GM23338 (cell line): ENCODE measurements at regions not wholly inside any gene's neighbourhood (a gene's known extent, or its start where the extent isn't known, plus 50 kb on each side); places are given as distances from the start of the nearest gene placed in this dataset.

ENCODE experiments used
- ATAC-seq: fragments of 200-7000 bp; cut with Tn5 transposase; 3 replicates; pipeline ENCODE4 v1.9.1; 2020
- DNase-seq: peaks from one replicate; pipeline ENCODE4 v3.0.0-alpha.2; 2015; ENCODE audit warnings: low spot score
- H2AFZ ChIP-seq: fragments of 200-600 bp; sonication (generic); 2 replicates; pipeline ENCODE4 v1.8.0; 2016; ENCODE audit warnings: antibody characterized with exemption, mild to moderate bottlenecking, moderate library complexity
- H3F3A ChIP-seq: fragments of 200-600 bp; sonication (generic); replicated peaks from 2 replicates; pipeline ENCODE4 v1.8.0; 2017; ENCODE audit warnings: antibody characterized with exemption, mixed run types, low read depth
- H3K27ac ChIP-seq: fragments of 200-600 bp; sonication (generic); 2 replicates; pipeline ENCODE4 v1.6.1; 2016; ENCODE audit warnings: low read depth
- H3K27me3 ChIP-seq: fragments of 200-600 bp; sonication (generic); 2 replicates; pipeline ENCODE4 v1.8.0; 2016; ENCODE audit warnings: mild to moderate bottlenecking, mixed run types, moderate library complexity; ENCODE audit not compliant: insufficient read depth
- H3K36me3 ChIP-seq: fragments of 200-600 bp; sonication (generic); 2 replicates; pipeline ENCODE4 v1.8.0; 2016; ENCODE audit warnings: mild to moderate bottlenecking; ENCODE audit not compliant: insufficient read depth
- H3K4me1 ChIP-seq: fragments of 200-600 bp; sonication (generic); 2 replicates; pipeline ENCODE4 v1.8.0; 2016; ENCODE audit warnings: mild to moderate bottlenecking, moderate library complexity; ENCODE audit not compliant: insufficient read depth
- H3K4me2 ChIP-seq: fragments of 200-600 bp; sonication (generic); 2 replicates; pipeline ENCODE4 v1.7.1; 2017; ENCODE audit warnings: mixed run types
- H3K4me3 ChIP-seq: fragments of 200-600 bp; sonication (generic); 2 replicates; pipeline ENCODE4 v1.6.1; 2016; ENCODE audit warnings: mixed run types
- H3K79me2 ChIP-seq: fragments of 200-600 bp; sonication (generic); replicated peaks from 2 replicates; pipeline ENCODE4 v1.8.0; 2017; ENCODE audit warnings: mild to moderate bottlenecking; ENCODE audit not compliant: insufficient read depth
- H3K9me2 ChIP-seq: fragments of 200-600 bp; sonication (generic); 2 replicates; pipeline ENCODE4 v1.8.0; 2017; ENCODE audit not compliant: insufficient read depth
- H4K20me1 ChIP-seq: fragments of 200-600 bp; sonication (generic); replicated peaks from 2 replicates; pipeline ENCODE4 v1.8.0; 2017; ENCODE audit warnings: mild to moderate bottlenecking; ENCODE audit not compliant: insufficient read depth
- H3K27ac Mint-ChIP-seq: 2 replicates; pipeline ENCODE4 v1.8.0; 2020; ENCODE audit warnings: inconsistent platforms, mild to moderate bottlenecking, moderate library complexity, mixed read lengths
- H3K27me3 Mint-ChIP-seq: 3 replicates; pipeline ENCODE4 v1.8.0; 2022; ENCODE audit warnings: low read depth, mild to moderate bottlenecking, moderate library complexity, mixed read lengths, inconsistent platforms; ENCODE audit not compliant: insufficient read depth, poor library complexity
- H3K36me3 Mint-ChIP-seq: 3 replicates; pipeline ENCODE4 v1.8.0; 2021; ENCODE audit warnings: low read depth, mild to moderate bottlenecking, inconsistent platforms, moderate library complexity, mixed read lengths
- H3K4me1 Mint-ChIP-seq: 3 replicates; pipeline ENCODE4 v1.8.0; 2020; ENCODE audit warnings: mild to moderate bottlenecking, inconsistent platforms, mixed read lengths
- H3K4me3 Mint-ChIP-seq: 3 replicates; pipeline ENCODE4 v1.8.0; 2021; ENCODE audit warnings: moderate library complexity, mild to moderate bottlenecking, inconsistent platforms, mixed read lengths
- H3K9me3 Mint-ChIP-seq: 3 replicates; pipeline ENCODE4 v1.8.0; 2020; ENCODE audit warnings: moderate library complexity, mild to moderate bottlenecking, inconsistent platforms, mixed read lengths
- CREB1 ChIP-seq: fragments of 250-450 bp; sonication (Bioruptor Pico); IDR thresholded peaks from 2 replicates; pipeline ENCODE4 v1.5.0; 2020; ENCODE audit warnings: low read depth, mild to moderate bottlenecking, moderate library complexity
- EZH2 ChIP-seq: fragments of 200-600 bp; sonication (generic); IDR thresholded peaks from one replicate; pipeline ENCODE4 v1.8.0; 2017; ENCODE audit warnings: antibody characterized with exemption, mild to moderate bottlenecking, low read depth; ENCODE audit not compliant: unreplicated experiment
- EZH2phosphoT487 ChIP-seq: fragments of 200-600 bp; sonication (generic); IDR thresholded peaks from one replicate; pipeline ENCODE4 v1.8.1; 2018; ENCODE audit warnings: antibody characterized with exemption; ENCODE audit not compliant: unreplicated experiment
- JUNB ChIP-seq: IDR thresholded peaks from one replicate; pipeline ENCODE4 v1.6.1; 2016; ENCODE audit warnings: antibody characterized with exemption; ENCODE audit not compliant: unreplicated experiment
- NANOG ChIP-seq: IDR thresholded peaks from 2 replicates; pipeline ENCODE4 v1.6.1; 2016; ENCODE audit warnings: antibody characterized with exemption, borderline replicate concordance
- POLR2AphosphoS5 ChIP-seq: IDR thresholded peaks from 2 replicates; pipeline ENCODE4 v1.6.1; 2016; ENCODE audit warnings: antibody characterized with exemption, low read depth
- STAT1 ChIP-seq: IDR thresholded peaks from one replicate; pipeline ENCODE4 v1.6.1; 2016; ENCODE audit warnings: antibody characterized with exemption; ENCODE audit not compliant: unreplicated experiment
- ZNF114 ChIP-seq: fragments of 250-450 bp; sonication (Bioruptor Pico); IDR thresholded peaks from 2 replicates; pipeline ENCODE4 v1.5.0; 2020; ENCODE audit warnings: mild to moderate bottlenecking, moderate library complexity
- ZNF331 ChIP-seq: fragments of 250-450 bp; sonication (Bioruptor Pico); IDR thresholded peaks from 2 replicates; pipeline ENCODE4 v1.5.0; 2020; ENCODE audit warnings: low read depth, mild to moderate bottlenecking, moderate library complexity
- TF ChIP-seq, protein P1 (sequence below): IDR thresholded peaks from one replicate; pipeline ENCODE4 v1.6.1; 2018; ENCODE audit warnings: antibody characterized with exemption; ENCODE audit not compliant: unreplicated experiment
- TF ChIP-seq, protein P2 (sequence below): fragments of 250-450 bp; sonication (Bioruptor Pico); IDR thresholded peaks from 2 replicates; pipeline ENCODE4 v1.5.0; 2020; ENCODE audit warnings: mild to moderate bottlenecking, moderate library complexity
- TF ChIP-seq, protein P3 (sequence below): IDR thresholded peaks from 2 replicates; pipeline ENCODE4 v1.6.1; 2016; ENCODE audit warnings: antibody characterized with exemption
- TF ChIP-seq, protein P4 (sequence below), 2 experiments: fragments of 200-600 bp in 1 of 2; sonication (generic) in 1 of 2; conservative IDR thresholded peaks; 2 replicates each; pipeline versions ENCODE4 v1.5.1 to v1.6.1; 2016 to 2017; ENCODE audit warnings: antibody characterized with exemption in 2 of 2, low read depth in 2 of 2, mild to moderate bottlenecking in 2 of 2, moderate library complexity in 1 of 2

DNA sequence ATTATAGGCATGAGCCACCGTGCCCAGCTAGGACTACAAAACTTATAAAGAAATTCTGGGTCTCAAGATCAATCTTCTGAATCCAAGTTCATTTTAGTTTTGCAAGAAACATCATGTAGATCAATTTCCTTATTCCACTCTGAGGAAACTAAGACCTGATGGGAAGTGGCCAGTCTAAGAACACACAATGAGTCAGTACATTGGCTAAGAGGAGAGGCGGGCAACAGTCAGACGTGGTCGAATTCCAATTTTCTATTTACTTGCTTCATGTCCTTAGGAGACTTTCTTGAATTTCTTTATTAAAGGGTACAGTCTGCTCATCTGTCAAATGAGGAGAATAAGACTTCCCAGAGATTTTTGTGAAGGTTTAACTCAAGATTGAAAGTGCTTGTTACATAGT is 432.1 kb upstream of the BRINP1 start:
- Mint-ChIP-seq H3K27me3 (peaks cover 2% of the 10 kb centered on the region), H3K4me1 (peaks cover 6% of the 10 kb centered on the region; the same call in 2 of the 3 replicates), H3K27ac (no peak overlapping the region), H3K4me3 (no peak overlapping the region), H3K36me3 (no peaks in the 10 kb centered on the region), H3K9me3 (no peaks in the 10 kb centered on the region)
- no peak for DNase-seq
- Histone ChIP-seq H4K20me1 (no peaks in the 10 kb centered on the region), H3K4me2 (no peak overlapping the region), H2AFZ (no peak overlapping the region), H3K9me2 (peaks cover 4% of the 10 kb centered on the region; the same call in 1 of the 2 replicates), H3K4me1 (no peaks in the 10 kb centered on the region), H3F3A (no peaks in the 10 kb centered on the region), H3K4me3 (no peak overlapping the region), H3K36me3 (no peaks in the 10 kb centered on the region), H3K79me2 (no peaks in the 10 kb centered on the region), H3K27me3 (no peaks in the 10 kb centered on the region), H3K27ac (no peak overlapping the region)
- ATAC-seq: no peak
- TF ChIP-seq ZNF114 (CRISPR knock-in tag) (no peak), EZH2 (no peak), JUNB (no peak), NANOG (no peak), POLR2AphosphoS5 (no peak), STAT1 (no peak), ZNF331 (CRISPR knock-in tag) (no peak), CREB1 (no peak), EZH2phosphoT487 (no peak)
- TF ChIP-seq, protein P1, sequence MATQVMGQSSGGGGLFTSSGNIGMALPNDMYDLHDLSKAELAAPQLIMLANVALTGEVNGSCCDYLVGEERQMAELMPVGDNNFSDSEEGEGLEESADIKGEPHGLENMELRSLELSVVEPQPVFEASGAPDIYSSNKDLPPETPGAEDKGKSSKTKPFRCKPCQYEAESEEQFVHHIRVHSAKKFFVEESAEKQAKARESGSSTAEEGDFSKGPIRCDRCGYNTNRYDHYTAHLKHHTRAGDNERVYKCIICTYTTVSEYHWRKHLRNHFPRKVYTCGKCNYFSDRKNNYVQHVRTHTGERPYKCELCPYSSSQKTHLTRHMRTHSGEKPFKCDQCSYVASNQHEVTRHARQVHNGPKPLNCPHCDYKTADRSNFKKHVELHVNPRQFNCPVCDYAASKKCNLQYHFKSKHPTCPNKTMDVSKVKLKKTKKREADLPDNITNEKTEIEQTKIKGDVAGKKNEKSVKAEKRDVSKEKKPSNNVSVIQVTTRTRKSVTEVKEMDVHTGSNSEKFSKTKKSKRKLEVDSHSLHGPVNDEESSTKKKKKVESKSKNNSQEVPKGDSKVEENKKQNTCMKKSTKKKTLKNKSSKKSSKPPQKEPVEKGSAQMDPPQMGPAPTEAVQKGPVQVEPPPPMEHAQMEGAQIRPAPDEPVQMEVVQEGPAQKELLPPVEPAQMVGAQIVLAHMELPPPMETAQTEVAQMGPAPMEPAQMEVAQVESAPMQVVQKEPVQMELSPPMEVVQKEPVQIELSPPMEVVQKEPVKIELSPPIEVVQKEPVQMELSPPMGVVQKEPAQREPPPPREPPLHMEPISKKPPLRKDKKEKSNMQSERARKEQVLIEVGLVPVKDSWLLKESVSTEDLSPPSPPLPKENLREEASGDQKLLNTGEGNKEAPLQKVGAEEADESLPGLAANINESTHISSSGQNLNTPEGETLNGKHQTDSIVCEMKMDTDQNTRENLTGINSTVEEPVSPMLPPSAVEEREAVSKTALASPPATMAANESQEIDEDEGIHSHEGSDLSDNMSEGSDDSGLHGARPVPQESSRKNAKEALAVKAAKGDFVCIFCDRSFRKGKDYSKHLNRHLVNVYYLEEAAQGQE: no peak
- TF ChIP-seq, protein P2, sequence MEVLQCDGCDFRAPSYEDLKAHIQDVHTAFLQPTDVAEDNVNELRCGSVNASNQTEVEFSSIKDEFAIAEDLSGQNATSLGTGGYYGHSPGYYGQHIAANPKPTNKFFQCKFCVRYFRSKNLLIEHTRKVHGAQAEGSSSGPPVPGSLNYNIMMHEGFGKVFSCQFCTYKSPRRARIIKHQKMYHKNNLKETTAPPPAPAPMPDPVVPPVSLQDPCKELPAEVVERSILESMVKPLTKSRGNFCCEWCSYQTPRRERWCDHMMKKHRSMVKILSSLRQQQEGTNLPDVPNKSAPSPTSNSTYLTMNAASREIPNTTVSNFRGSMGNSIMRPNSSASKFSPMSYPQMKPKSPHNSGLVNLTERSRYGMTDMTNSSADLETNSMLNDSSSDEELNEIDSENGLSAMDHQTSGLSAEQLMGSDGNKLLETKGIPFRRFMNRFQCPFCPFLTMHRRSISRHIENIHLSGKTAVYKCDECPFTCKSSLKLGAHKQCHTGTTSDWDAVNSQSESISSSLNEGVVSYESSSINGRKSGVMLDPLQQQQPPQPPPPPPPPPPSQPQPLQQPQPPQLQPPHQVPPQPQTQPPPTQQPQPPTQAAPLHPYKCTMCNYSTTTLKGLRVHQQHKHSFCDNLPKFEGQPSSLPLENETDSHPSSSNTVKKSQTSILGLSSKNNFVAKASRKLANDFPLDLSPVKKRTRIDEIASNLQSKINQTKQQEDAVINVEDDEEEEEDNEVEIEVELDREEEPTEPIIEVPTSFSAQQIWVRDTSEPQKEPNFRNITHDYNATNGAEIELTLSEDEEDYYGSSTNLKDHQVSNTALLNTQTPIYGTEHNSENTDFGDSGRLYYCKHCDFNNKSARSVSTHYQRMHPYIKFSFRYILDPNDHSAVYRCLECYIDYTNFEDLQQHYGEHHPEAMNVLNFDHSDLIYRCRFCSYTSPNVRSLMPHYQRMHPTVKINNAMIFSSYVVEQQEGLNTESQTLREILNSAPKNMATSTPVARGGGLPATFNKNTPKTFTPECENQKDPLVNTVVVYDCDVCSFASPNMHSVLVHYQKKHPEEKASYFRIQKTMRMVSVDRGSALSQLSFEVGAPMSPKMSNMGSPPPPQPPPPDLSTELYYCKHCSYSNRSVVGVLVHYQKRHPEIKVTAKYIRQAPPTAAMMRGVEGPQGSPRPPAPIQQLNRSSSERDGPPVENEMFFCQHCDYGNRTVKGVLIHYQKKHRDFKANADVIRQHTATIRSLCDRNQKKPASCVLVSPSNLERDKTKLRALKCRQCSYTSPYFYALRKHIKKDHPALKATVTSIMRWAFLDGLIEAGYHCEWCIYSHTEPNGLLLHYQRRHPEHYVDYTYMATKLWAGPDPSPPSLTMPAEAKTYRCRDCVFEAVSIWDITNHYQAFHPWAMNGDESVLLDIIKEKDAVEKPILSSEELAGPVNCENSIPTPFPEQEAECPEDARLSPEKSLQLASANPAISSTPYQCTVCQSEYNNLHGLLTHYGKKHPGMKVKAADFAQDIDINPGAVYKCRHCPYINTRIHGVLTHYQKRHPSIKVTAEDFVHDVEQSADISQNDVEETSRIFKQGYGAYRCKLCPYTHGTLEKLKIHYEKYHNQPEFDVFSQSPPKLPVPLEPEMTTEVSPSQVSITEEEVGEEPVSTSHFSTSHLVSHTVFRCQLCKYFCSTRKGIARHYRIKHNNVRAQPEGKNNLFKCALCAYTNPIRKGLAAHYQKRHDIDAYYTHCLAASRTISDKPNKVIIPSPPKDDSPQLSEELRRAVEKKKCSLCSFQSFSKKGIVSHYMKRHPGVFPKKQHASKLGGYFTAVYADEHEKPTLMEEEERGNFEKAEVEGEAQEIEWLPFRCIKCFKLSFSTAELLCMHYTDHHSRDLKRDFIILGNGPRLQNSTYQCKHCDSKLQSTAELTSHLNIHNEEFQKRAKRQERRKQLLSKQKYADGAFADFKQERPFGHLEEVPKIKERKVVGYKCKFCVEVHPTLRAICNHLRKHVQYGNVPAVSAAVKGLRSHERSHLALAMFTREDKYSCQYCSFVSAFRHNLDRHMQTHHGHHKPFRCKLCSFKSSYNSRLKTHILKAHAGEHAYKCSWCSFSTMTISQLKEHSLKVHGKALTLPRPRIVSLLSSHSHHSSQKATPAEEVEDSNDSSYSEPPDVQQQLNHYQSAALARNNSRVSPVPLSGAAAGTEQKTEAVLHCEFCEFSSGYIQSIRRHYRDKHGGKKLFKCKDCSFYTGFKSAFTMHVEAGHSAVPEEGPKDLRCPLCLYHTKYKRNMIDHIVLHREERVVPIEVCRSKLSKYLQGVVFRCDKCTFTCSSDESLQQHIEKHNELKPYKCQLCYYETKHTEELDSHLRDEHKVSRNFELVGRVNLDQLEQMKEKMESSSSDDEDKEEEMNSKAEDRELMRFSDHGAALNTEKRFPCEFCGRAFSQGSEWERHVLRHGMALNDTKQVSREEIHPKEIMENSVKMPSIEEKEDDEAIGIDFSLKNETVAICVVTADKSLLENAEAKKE: no peak
- TF ChIP-seq, protein P3, sequence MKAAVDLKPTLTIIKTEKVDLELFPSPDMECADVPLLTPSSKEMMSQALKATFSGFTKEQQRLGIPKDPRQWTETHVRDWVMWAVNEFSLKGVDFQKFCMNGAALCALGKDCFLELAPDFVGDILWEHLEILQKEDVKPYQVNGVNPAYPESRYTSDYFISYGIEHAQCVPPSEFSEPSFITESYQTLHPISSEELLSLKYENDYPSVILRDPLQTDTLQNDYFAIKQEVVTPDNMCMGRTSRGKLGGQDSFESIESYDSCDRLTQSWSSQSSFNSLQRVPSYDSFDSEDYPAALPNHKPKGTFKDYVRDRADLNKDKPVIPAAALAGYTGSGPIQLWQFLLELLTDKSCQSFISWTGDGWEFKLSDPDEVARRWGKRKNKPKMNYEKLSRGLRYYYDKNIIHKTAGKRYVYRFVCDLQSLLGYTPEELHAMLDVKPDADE: no peak
- TF ChIP-seq, protein P4, sequence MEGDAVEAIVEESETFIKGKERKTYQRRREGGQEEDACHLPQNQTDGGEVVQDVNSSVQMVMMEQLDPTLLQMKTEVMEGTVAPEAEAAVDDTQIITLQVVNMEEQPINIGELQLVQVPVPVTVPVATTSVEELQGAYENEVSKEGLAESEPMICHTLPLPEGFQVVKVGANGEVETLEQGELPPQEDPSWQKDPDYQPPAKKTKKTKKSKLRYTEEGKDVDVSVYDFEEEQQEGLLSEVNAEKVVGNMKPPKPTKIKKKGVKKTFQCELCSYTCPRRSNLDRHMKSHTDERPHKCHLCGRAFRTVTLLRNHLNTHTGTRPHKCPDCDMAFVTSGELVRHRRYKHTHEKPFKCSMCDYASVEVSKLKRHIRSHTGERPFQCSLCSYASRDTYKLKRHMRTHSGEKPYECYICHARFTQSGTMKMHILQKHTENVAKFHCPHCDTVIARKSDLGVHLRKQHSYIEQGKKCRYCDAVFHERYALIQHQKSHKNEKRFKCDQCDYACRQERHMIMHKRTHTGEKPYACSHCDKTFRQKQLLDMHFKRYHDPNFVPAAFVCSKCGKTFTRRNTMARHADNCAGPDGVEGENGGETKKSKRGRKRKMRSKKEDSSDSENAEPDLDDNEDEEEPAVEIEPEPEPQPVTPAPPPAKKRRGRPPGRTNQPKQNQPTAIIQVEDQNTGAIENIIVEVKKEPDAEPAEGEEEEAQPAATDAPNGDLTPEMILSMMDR (conservative IDR thresholded peaks at IDR 0.05; ENCODE audit: low read depth in 2 of 2): no peak
